Astrocyte (in vitro differentiated cells and primary cell): ENCODE measurements at regions not wholly inside any gene's neighbourhood (a gene's known extent, or its start where the extent isn't known, plus 50 kb on each side); places are given as distances from the start of the nearest gene placed in this dataset.

Source experiments
- DNase-seq: peaks from one replicate; pipeline ENCODE4 v3.0.0-alpha.2; 2010; ENCODE audit warnings: low read depth
- FAIRE-seq: peaks from 2 replicates; lab custom pipeline; 2011; peaks lifted over from hg19 to GRCh38; lab: Jason Lieb, UNC
- H2AFZ ChIP-seq: 2 replicates; pipeline ENCODE4 v1.6.0; 2012; ENCODE audit warnings: low read depth, low read length, inconsistent platforms
- H3K27ac ChIP-seq: 2 replicates; pipeline ENCODE4 v1.5.1; 2011; ENCODE audit warnings: low read depth, low read length, inconsistent platforms
- H3K27me3 ChIP-seq: 2 replicates; pipeline ENCODE4 v1.6.0; 2011; ENCODE audit warnings: low read length, inconsistent platforms; ENCODE audit not compliant: insufficient read depth
- H3K36me3 ChIP-seq: 2 replicates; pipeline ENCODE4 v1.5.1; 2011; ENCODE audit warnings: low read length, inconsistent platforms; ENCODE audit not compliant: insufficient read depth
- H3K4me1 ChIP-seq: 2 replicates; pipeline ENCODE4 v1.5.1; 2011; ENCODE audit warnings: low read length, inconsistent platforms; ENCODE audit not compliant: insufficient read depth
- H3K4me2 ChIP-seq: 2 replicates; pipeline ENCODE4 v1.6.0; 2012; ENCODE audit warnings: low read length, inconsistent platforms
- H3K4me3 ChIP-seq: 2 replicates; pipeline ENCODE4 v1.5.1; 2011; ENCODE audit warnings: low read depth, mild to moderate bottlenecking, low read length, inconsistent platforms; ENCODE audit not compliant: insufficient read depth
- H3K79me2 ChIP-seq: 2 replicates; pipeline ENCODE4 v1.6.0; 2012; ENCODE audit warnings: mild to moderate bottlenecking, low read length, inconsistent platforms; ENCODE audit not compliant: insufficient read depth
- H3K9ac ChIP-seq: 2 replicates; pipeline ENCODE4 v1.6.0; 2012; ENCODE audit warnings: mild to moderate bottlenecking, low read length, inconsistent platforms
- H3K9me3 ChIP-seq: 2 replicates; pipeline ENCODE4 v1.5.1; 2012; ENCODE audit warnings: low read depth, mild to moderate bottlenecking, low read length, inconsistent platforms; ENCODE audit not compliant: insufficient read depth
- H4K20me1 ChIP-seq: 2 replicates; pipeline ENCODE4 v1.6.0; 2012; ENCODE audit warnings: low read length, inconsistent platforms; ENCODE audit not compliant: insufficient read depth
- H3K27ac Mint-ChIP-seq: one replicate; pipeline ENCODE4 v1.8.0; 2021; ENCODE audit warnings: mild to moderate bottlenecking, mixed read lengths; ENCODE audit not compliant: unreplicated experiment
- H3K27me3 Mint-ChIP-seq: one replicate; pipeline ENCODE4 v1.8.0; 2021; ENCODE audit warnings: low read depth, mixed read lengths; ENCODE audit not compliant: unreplicated experiment
- H3K36me3 Mint-ChIP-seq: one replicate; pipeline ENCODE4 v1.8.0; 2021; ENCODE audit warnings: low read depth, mixed read lengths; ENCODE audit not compliant: unreplicated experiment
- H3K4me1 Mint-ChIP-seq: one replicate; pipeline ENCODE4 v1.8.0; 2021; ENCODE audit warnings: low read depth, mixed read lengths; ENCODE audit not compliant: unreplicated experiment
- H3K4me3 Mint-ChIP-seq: one replicate; pipeline ENCODE4 v1.8.0; 2021; ENCODE audit warnings: mild to moderate bottlenecking, moderate library complexity, mixed read lengths; ENCODE audit not compliant: unreplicated experiment
- H3K9me3 Mint-ChIP-seq: one replicate; pipeline ENCODE4 v1.8.0; 2021; ENCODE audit warnings: mild to moderate bottlenecking, mixed read lengths; ENCODE audit not compliant: unreplicated experiment
- EZH2 ChIP-seq: IDR thresholded peaks from 2 replicates; pipeline ENCODE4 v1.6.1; 2012; ENCODE audit warnings: mild to moderate bottlenecking, low read length, inconsistent platforms; ENCODE audit not compliant: insufficient read depth
- TF ChIP-seq, protein P1 (sequence below): IDR thresholded peaks from 2 replicates; pipeline ENCODE4 v1.5.1; 2011; ENCODE audit warnings: low read depth, mild to moderate bottlenecking, inconsistent platforms, low read length, moderate library complexity; ENCODE audit not compliant: insufficient read depth

DNA sequence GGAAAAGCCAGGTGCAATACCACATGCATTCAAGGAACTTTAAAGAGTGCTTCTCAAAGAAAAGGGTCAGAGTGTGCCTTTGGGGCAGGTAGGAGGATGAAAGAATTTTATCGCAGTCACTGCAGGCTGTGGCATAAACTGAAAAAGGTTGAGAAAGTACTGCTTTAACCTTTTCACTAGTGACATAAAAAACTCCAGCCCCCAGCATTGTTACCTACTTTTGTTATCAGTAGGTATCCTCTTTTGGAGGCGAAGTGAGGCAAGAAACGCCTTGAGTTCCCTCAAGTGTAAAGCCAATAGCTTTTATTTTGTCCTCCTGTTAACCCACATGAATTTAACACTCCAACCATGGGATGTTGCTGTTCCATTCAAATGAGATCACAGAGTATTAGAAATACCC lies 64.7 kb upstream of the CHD1 start:
- H3K36me3 Mint-ChIP-seq, result no peaks in the 10 kb centered on the region
- H3K9me3 Mint-ChIP-seq, result no peaks in the 10 kb centered on the region
- H3K4me1 Mint-ChIP-seq, result no peaks in the 10 kb centered on the region
- no peaks in the 10 kb centered on the region for H3K27me3 ChIP-seq
- FAIRE-seq (no peak), DNase-seq (no peak)
- H3K4me3 Mint-ChIP-seq, result no peak overlapping the region
- no peak overlapping the region for H3K9ac ChIP-seq
- no peaks in the 10 kb centered on the region for H3K4me1 ChIP-seq
- no peaks in the 10 kb centered on the region for H4K20me1 ChIP-seq
- no peaks in the 10 kb centered on the region for H3K27me3 Mint-ChIP-seq
- H2AFZ ChIP-seq, result no peak overlapping the region
- H3K27ac ChIP-seq, result no peak overlapping the region
- no peaks in the 10 kb centered on the region for H3K36me3 ChIP-seq
- no peak overlapping the region for H3K27ac Mint-ChIP-seq
- no peak overlapping the region for H3K4me3 ChIP-seq
- no peaks in the 10 kb centered on the region for H3K9me3 ChIP-seq
- no peaks in the 10 kb centered on the region for H3K79me2 ChIP-seq
- TF ChIP-seq, protein P1, sequence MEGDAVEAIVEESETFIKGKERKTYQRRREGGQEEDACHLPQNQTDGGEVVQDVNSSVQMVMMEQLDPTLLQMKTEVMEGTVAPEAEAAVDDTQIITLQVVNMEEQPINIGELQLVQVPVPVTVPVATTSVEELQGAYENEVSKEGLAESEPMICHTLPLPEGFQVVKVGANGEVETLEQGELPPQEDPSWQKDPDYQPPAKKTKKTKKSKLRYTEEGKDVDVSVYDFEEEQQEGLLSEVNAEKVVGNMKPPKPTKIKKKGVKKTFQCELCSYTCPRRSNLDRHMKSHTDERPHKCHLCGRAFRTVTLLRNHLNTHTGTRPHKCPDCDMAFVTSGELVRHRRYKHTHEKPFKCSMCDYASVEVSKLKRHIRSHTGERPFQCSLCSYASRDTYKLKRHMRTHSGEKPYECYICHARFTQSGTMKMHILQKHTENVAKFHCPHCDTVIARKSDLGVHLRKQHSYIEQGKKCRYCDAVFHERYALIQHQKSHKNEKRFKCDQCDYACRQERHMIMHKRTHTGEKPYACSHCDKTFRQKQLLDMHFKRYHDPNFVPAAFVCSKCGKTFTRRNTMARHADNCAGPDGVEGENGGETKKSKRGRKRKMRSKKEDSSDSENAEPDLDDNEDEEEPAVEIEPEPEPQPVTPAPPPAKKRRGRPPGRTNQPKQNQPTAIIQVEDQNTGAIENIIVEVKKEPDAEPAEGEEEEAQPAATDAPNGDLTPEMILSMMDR, result no peak
- TF ChIP-seq EZH2, result no peak
- no peak overlapping the region for H3K4me2 ChIP-seq

DNA sequence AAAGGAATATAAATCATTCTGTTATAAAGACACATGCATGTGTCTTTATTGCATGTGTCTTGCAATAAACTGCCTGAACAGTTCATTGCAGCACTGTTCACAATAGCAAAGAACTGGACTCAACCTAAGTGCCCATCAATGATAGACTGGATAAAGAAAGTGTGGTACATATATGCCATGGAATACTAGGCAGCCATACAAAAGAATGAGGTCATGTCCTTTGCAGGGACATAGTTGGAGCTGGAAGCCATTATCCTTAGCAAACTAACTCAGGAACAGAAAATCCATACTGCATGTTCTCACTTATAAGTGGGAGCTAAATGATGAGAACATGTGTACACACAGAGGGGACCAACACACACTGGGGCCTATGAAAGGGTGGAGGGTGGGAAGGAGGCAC lies 63.7 kb upstream of the CHD1 start:
- Mint-ChIP-seq H3K4me1 (no peaks in the 10 kb centered on the region), H3K27ac (no peak overlapping the region), H3K27me3 (no peaks in the 10 kb centered on the region), H3K36me3 (no peaks in the 10 kb centered on the region), H3K9me3 (no peaks in the 10 kb centered on the region), H3K4me3 (no peak overlapping the region)
- Histone ChIP-seq H3K9me3 (no peaks in the 10 kb centered on the region), H2AFZ (peak overlapping the region; percentile 34), H3K4me1 (no peaks in the 10 kb centered on the region), H3K79me2 (no peaks in the 10 kb centered on the region), H3K9ac (no peak overlapping the region), H3K4me2 (no peak overlapping the region), H3K36me3 (no peaks in the 10 kb centered on the region), H4K20me1 (no peaks in the 10 kb centered on the region), H3K27ac (no peak overlapping the region), H3K27me3 (no peaks in the 10 kb centered on the region), H3K4me3 (no peak overlapping the region)
- TF ChIP-seq EZH2, result no peak
- TF ChIP-seq, protein P1, result no peak
- no peak for DNase-seq
- FAIRE-seq, result no peak

DNA sequence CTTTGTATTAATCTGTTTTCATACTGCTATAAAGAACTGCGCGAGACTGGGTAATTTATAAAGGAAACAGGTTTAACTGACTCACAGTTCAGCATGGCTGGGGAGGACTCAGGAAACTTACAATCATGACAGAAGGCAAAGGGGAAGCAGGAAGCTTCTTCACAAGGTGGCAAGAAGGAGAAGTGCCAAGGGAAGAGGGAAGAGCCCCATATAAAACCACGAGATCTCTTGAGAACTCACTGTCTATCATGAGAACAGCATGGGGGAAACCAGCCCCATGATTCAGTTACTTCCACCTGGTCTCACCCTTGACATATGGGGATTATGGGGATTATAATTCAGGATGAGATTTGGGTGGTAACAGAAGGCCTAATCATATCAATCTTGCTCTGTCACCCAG lies 60.9 kb upstream of the CHD1 start:
- Mint-ChIP-seq H3K27me3 (no peaks in the 10 kb centered on the region), H3K4me1 (no peaks in the 10 kb centered on the region), H3K4me3 (no peak overlapping the region), H3K9me3 (no peaks in the 10 kb centered on the region), H3K36me3 (no peaks in the 10 kb centered on the region), H3K27ac (no peak overlapping the region)
- TF ChIP-seq, protein P1, result no peak
- TF ChIP-seq EZH2, result no peak
- H2AFZ ChIP-seq, result no peak overlapping the region
- no peak overlapping the region for H3K4me3 ChIP-seq
- no peaks in the 10 kb centered on the region for H3K27me3 ChIP-seq
- H3K27ac ChIP-seq, result no peak overlapping the region
- DNase-seq (no peak), FAIRE-seq (no peak)
- no peaks in the 10 kb centered on the region for H4K20me1 ChIP-seq
- H3K36me3 ChIP-seq, result no peaks in the 10 kb centered on the region
- H3K79me2 ChIP-seq, result no peaks in the 10 kb centered on the region
- no peaks in the 10 kb centered on the region for H3K4me1 ChIP-seq
- H3K4me2 ChIP-seq, result no peak overlapping the region
- no peaks in the 10 kb centered on the region for H3K9me3 ChIP-seq
- H3K9ac ChIP-seq, result no peak overlapping the region
